ENCODE measurements at regions not wholly inside any gene's neighbourhood (a gene's known extent, or its start where the extent isn't known, plus 50 kb on each side); places are given as distances from the start of the nearest gene placed in this dataset.

DNA sequence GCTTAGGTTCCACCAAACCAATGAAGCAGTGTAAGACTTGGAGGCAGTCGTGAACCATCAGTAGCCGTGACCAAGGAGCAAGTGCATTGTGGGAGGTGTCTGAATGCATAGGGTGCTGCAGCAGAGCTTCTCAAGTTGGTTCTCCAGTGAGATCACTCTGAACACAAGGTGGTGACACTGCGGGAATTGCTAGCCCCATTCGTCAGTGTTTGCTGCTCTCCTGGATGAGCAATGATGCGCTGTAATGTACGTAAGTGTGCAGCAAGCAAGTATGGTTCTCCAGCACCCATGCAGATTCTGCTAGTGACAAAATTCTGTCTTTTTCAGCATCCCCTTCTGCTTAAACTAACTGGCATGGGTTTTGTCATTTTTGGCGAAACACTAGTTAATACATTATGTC, 97.6 kb upstream of the HTR2A start:
- H3K9me3 ChIP-seq (ENCODE audit: severe bottlenecking), result no peaks in the 10 kb centered on the region
- H3K27ac ChIP-seq (ENCODE audit: poor library complexity, severe bottlenecking), result no peak overlapping the region
- ATAC-seq (ENCODE audit: low read depth), result no peak
- TF ChIP-seq, protein P1, sequence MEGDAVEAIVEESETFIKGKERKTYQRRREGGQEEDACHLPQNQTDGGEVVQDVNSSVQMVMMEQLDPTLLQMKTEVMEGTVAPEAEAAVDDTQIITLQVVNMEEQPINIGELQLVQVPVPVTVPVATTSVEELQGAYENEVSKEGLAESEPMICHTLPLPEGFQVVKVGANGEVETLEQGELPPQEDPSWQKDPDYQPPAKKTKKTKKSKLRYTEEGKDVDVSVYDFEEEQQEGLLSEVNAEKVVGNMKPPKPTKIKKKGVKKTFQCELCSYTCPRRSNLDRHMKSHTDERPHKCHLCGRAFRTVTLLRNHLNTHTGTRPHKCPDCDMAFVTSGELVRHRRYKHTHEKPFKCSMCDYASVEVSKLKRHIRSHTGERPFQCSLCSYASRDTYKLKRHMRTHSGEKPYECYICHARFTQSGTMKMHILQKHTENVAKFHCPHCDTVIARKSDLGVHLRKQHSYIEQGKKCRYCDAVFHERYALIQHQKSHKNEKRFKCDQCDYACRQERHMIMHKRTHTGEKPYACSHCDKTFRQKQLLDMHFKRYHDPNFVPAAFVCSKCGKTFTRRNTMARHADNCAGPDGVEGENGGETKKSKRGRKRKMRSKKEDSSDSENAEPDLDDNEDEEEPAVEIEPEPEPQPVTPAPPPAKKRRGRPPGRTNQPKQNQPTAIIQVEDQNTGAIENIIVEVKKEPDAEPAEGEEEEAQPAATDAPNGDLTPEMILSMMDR (IDR thresholded peaks at IDR 0.05; ENCODE audit: poor library complexity, severe bottlenecking), result no peak
- H3K27me3 ChIP-seq (ENCODE audit: insufficient read depth, poor library complexity, severe bottlenecking), result no peaks in the 10 kb centered on the region
- H3K4me1 ChIP-seq (ENCODE audit: insufficient read depth, poor library complexity, severe bottlenecking), result no peaks in the 10 kb centered on the region
- no peaks in the 10 kb centered on the region for H3K36me3 ChIP-seq (ENCODE audit: low read depth)
- H3K4me3 ChIP-seq (ENCODE audit: severe bottlenecking), result no peak overlapping the region
- DNase-seq (ENCODE audit: low spot score), result no peak

DNA sequence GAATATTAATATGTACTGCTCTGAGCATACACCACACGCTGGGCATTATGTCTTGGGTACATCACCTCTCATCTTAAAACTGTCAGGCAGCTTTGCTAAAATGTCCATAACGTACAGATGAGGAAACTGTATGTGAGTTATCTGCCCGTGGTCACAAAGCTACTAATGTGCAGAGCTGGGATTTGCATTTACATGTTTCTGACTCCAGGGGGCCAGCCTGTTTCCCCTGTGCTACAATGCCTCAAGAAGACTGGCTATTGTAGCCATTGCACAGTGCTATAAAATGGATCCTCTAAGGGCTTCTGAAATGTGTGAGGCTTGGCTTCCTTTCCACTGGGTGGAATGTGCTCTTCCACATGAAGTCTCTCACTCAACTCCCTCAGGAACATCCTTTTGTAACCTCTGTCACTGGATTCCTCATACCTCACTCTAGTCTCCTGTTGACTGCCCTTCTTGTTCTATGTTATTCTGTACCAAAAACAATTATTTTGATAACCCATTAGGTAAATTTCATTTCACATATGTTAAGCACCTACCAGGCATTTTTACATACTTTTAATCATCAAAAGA, 95.6 kb upstream of the HTR2A start:
- no peak for ATAC-seq (ENCODE audit: low read depth)
- Histone ChIP-seq H3K4me1 (ENCODE audit: insufficient read depth, poor library complexity, severe bottlenecking) (no peaks in the 10 kb centered on the region), H3K36me3 (ENCODE audit: low read depth) (no peaks in the 10 kb centered on the region), H3K9me3 (ENCODE audit: severe bottlenecking) (no peaks in the 10 kb centered on the region), H3K27me3 (ENCODE audit: insufficient read depth, poor library complexity, severe bottlenecking) (no peaks in the 10 kb centered on the region), H3K27ac (ENCODE audit: poor library complexity, severe bottlenecking) (no peak overlapping the region), H3K4me3 (ENCODE audit: severe bottlenecking) (no peak overlapping the region)
- DNase-seq (ENCODE audit: low spot score), result no peak
- TF ChIP-seq, protein P1 (IDR thresholded peaks at IDR 0.05; ENCODE audit: poor library complexity, severe bottlenecking), result peak; percentile 23

DNA sequence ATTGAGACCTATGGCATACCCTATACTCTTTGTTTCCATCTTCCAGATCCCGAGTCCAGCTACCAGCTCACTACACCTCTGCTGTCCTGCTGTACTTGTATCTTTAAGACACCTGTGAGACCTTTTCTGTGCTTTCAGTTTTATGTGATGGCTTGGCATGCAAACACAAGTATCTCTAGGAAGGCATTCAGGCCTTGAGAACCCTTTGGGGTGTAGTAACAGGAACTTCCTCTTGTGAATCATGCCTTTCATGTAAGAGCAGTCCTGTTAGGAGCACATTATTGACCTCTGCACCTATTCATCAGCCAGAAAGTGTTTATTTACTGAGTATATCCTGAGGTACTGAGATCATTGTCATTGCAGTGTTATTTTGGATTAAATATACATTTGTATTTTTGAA, 87.0 kb upstream of the HTR2A start:
- TF ChIP-seq, protein P1 (IDR thresholded peaks at IDR 0.05; ENCODE audit: poor library complexity, severe bottlenecking), result no peak
- Histone ChIP-seq H3K4me3 (ENCODE audit: severe bottlenecking) (no peak overlapping the region), H3K27ac (ENCODE audit: poor library complexity, severe bottlenecking) (no peak overlapping the region), H3K4me1 (ENCODE audit: insufficient read depth, poor library complexity, severe bottlenecking) (peaks cover 5% of the 10 kb centered on the region), H3K36me3 (ENCODE audit: low read depth) (no peaks in the 10 kb centered on the region), H3K27me3 (ENCODE audit: insufficient read depth, poor library complexity, severe bottlenecking) (no peaks in the 10 kb centered on the region), H3K9me3 (ENCODE audit: severe bottlenecking) (no peaks in the 10 kb centered on the region)
- ATAC-seq (ENCODE audit: low read depth) (peak; percentile 93), DNase-seq (ENCODE audit: low spot score) (no peak)

DNA sequence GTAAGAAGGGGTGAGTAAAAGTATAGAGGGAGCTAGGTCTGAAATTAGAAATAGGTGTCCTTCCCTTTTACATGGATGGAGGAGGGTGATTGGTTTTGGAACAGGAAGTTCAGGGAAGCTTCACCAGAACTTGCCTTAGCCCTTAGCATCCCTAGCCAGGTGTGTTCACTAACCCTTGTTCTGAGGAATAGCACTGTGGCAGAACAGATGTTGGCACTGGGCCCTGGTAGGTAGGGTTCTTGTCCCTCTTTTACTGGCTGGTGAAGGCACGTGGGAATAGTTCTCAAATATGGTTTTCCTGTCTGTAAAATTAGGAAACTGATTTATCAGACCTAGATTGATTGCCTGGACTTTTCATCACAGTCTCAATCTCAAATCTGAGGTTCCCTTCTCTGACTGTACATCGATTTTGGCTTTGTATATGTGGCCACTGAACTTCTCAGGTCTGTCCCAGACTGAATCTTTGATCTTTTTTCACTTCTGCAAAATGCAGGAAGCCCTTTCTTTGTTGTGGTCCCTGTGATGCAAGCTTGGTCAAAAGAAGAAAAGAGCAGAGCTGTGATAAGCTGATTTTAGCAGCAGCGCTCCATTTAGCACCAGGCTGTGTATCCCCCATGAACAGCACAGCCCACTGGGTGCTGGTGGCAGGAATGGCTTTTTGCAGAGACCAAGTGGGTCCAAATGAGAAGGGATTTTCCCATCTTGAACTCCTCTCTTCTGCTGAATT, 86.2 kb upstream of the HTR2A start:
- DNase-seq (ENCODE audit: low spot score) (no peak), ATAC-seq (ENCODE audit: low read depth) (no peak)
- Histone ChIP-seq H3K27me3 (ENCODE audit: insufficient read depth, poor library complexity, severe bottlenecking) (no peaks in the 10 kb centered on the region), H3K36me3 (ENCODE audit: low read depth) (no peaks in the 10 kb centered on the region), H3K27ac (ENCODE audit: poor library complexity, severe bottlenecking) (no peak overlapping the region), H3K4me3 (ENCODE audit: severe bottlenecking) (no peak overlapping the region), H3K4me1 (ENCODE audit: insufficient read depth, poor library complexity, severe bottlenecking) (peaks cover 5% of the 10 kb centered on the region), H3K9me3 (ENCODE audit: severe bottlenecking) (no peaks in the 10 kb centered on the region)
- TF ChIP-seq, protein P1 (IDR thresholded peaks at IDR 0.05; ENCODE audit: poor library complexity, severe bottlenecking), result no peak

DNA sequence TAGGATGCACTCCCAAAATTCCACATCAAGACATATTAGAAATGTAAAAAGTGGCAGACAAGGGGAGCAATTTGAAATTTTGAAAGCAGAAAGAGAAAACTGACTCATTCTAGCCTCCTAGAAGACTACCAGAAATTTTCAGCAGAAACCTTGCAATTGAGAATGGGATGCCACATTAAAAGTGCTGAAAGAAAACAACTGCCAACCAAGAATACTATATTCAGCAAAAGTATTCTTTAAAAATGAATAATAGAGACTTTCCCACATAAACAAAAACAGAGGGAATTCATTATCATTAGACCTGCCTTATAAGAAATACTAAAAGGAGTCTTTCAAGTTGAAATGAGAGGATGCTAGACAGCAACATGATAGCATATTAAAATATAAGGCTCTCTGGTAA, 78.3 kb upstream of the HTR2A start:
- H3K4me3 ChIP-seq (ENCODE audit: severe bottlenecking), result no peak overlapping the region
- no peaks in the 10 kb centered on the region for H3K27me3 ChIP-seq (ENCODE audit: insufficient read depth, poor library complexity, severe bottlenecking)
- TF ChIP-seq, protein P1 (IDR thresholded peaks at IDR 0.05; ENCODE audit: poor library complexity, severe bottlenecking), result no peak
- no peak overlapping the region for H3K27ac ChIP-seq (ENCODE audit: poor library complexity, severe bottlenecking)
- DNase-seq (ENCODE audit: low spot score) (no peak), ATAC-seq (ENCODE audit: low read depth) (no peak)
- no peaks in the 10 kb centered on the region for H3K4me1 ChIP-seq (ENCODE audit: insufficient read depth, poor library complexity, severe bottlenecking)
- peaks cover 4% of the 10 kb centered on the region for H3K9me3 ChIP-seq (ENCODE audit: severe bottlenecking)
- H3K36me3 ChIP-seq (ENCODE audit: low read depth), result no peaks in the 10 kb centered on the region

All from RWPE2 (cell line).